ENCODE measurements at regions not wholly inside any gene's neighbourhood (a gene's known extent, or its start where the extent isn't known, plus 50 kb on each side); places are given as distances from the start of the nearest gene placed in this dataset.

DNA sequence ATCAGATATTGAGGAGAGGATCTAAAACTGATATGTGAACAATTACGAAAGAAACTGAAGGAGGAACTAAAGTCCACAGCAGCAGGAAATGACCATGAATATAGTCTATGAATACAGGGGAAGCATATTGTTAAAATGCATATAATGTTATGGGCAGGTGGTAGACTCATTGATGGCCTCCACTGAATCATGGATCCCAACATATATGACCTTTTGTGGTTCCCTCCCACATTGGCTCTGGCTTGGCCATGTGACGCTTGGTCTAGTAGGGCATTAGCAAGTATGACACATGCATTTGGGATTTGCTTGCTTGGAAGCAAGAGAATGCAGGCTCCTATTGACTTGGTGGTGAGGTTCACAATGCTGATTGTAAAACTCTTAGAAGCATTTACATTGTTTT, 55.2 kb upstream of the RAB18 start:
- TF ChIP-seq POLR2AphosphoS5 (IDR thresholded peaks at IDR 0.05; ENCODE audit: low read depth, low read length) (no peak), POLR2A (IDR thresholded peaks at IDR 0.05; ENCODE audit: low read depth, low read length) (no peak), TAF1 (IDR thresholded peaks at IDR 0.05; ENCODE audit: borderline replicate concordance, low read depth, low read length) (no peak)

Measured in GM12892 (cell line).